Choroid plexus epithelial cell (primary cell): ENCODE measurements at regions not wholly inside any gene's neighbourhood (a gene's known extent, or its start where the extent isn't known, plus 50 kb on each side); places are given as distances from the start of the nearest gene placed in this dataset.

Source experiments
- DNase-seq: peaks from one replicate; pipeline ENCODE4 v3.0.0-alpha.2; 2010; ENCODE audit warnings: low read depth
- H3K4me3 ChIP-seq: 2 replicates; pipeline ENCODE4 v1.5.1; 2011; ENCODE audit warnings: low read depth, mild to moderate bottlenecking, control low read depth, low read length, moderate library complexity
- CTCF ChIP-seq: conservative IDR thresholded peaks from 2 replicates; pipeline ENCODE4 v1.5.1; 2011; ENCODE audit warnings: low read depth, mild to moderate bottlenecking, control low read depth, inconsistent platforms, low read length, moderate library complexity

- no peak overlapping the region for H3K4me3 ChIP-seq
- TF ChIP-seq CTCF, result no peak
- no peak for DNase-seq
Observed at GRCh38 chr3:22495791-22496190, 707.3 kb upstream of the UBE2E2 start.

- H3K4me3 ChIP-seq, result no peak overlapping the region
- peak; percentile 13 for DNase-seq
- TF ChIP-seq CTCF, result no peak
Observed at GRCh38 chr3:22496641-22497040, 706.5 kb upstream of the UBE2E2 start.

DNA sequence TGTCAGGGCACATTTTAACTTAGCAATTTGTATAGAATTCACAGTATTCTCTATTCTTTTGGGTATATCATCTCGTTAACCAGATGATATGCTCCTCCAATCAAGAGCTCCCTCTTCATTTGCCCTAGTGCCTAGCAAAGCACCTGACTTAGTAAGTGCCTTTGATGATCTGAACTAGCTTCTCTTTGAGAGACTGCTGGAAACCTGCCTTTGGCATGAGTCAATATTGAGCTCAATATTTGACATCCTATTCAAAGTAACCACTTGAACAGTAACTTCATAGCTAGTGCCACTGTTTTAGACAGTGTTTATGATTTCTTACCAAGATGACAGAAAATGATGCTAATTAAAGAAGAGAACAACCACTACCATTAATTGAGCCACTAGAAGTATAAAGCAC, 696.3 kb upstream of the UBE2E2 start:
- no peak overlapping the region for H3K4me3 ChIP-seq
- TF ChIP-seq CTCF, result no peak
- DNase-seq, result no peak

DNA sequence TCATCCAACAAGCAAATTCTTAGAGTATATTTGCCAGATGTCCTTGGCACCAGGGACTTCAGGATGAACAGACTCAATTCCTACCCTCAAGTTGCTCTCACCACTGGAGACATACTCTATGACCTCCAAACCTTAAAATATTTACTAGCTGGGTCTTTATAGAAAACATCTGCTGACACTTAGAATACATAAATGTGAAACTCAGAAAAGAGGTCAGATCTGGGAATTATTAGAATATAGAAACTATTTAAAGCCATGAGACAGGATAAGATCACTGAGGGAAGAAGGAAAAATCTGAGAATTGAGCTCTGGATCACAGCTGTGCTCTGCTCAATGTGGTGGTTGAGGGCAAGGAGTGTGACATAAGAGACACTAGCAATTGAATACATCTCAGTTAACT, 695.4 kb upstream of the UBE2E2 start:
- TF ChIP-seq CTCF, result no peak
- no peak for DNase-seq
- no peak overlapping the region for H3K4me3 ChIP-seq

- DNase-seq, result no peak
- no peak overlapping the region for H3K4me3 ChIP-seq
- TF ChIP-seq CTCF, result no peak
Observed at GRCh38 chr3:22523925-22524324, 679.2 kb upstream of the UBE2E2 start.

- TF ChIP-seq CTCF, result no peak
- no peak overlapping the region for H3K4me3 ChIP-seq
- DNase-seq, result no peak
Observed at GRCh38 chr3:22526266-22526837, 676.8 kb upstream of the UBE2E2 start.

DNA sequence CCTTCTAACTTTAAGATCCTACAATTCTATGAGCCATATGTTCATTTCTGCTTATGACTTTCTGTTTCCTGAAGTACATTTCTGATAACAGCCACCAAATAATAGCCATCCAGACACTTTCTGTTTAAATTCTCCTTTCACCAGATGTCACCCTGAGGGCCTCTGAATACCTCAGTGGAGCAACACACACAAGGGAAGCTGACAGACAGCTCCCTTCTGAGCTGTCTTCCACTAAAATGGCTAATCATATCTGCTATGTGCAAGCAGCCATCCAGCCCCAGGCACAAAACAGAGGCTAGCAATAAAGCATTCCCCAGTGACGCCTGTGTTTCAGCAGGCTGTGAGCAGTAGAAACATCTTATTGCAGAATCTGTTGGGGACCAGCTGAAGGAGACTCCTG, 666.6 kb upstream of the UBE2E2 start:
- no peak for TF ChIP-seq CTCF
- H3K4me3 ChIP-seq, result no peak overlapping the region
- DNase-seq, result no peak
